ENCODE measurements at regions not wholly inside any gene's neighbourhood (a gene's known extent, or its start where the extent isn't known, plus 50 kb on each side); places are given as distances from the start of the nearest gene placed in this dataset.

GRCh38 chr11:128201801-128202200 is 385.6 kb downstream of the ETS1 start:
- TF ChIP-seq SMAD1 (IDR thresholded peaks at IDR 0.05; ENCODE audit: low read depth, partially characterized antibody) (no peak), CTCF (IDR thresholded peaks at IDR 0.05 in 2 of 3, conservative IDR thresholded peaks at IDR 0.05 in 1 of 3; ENCODE audit: control insufficient read depth in 2 of 3, extremely low read depth in 1 of 3, insufficient read depth in 1 of 3, low read depth in 3 of 3, low read length in 3 of 3) (no peak), CEBPZ (IDR thresholded peaks at IDR 0.05; ENCODE audit: low read depth, low read length) (no peak), ZBTB40 (IDR thresholded peaks at IDR 0.05; ENCODE audit: borderline replicate concordance) (no peak), SRF (IDR thresholded peaks at IDR 0.05; ENCODE audit: low read depth in 2 of 2, low read length in 2 of 2) (no peak), RCOR1 (conservative IDR thresholded peaks at IDR 0.05; ENCODE audit: low read depth, low read length) (no peak), RUNX3 (IDR thresholded peaks at IDR 0.05; ENCODE audit: low read length) (no peak), REST (IDR thresholded peaks at IDR 0.05; ENCODE audit: low read depth, low read length) (no peak), POLR2AphosphoS5 (IDR thresholded peaks at IDR 0.05; ENCODE audit: low read length) (no peak), SIX5 (IDR thresholded peaks at IDR 0.05; ENCODE audit: low read depth, low read length, severe bottlenecking) (no peak), TAF1 (IDR thresholded peaks at IDR 0.05; ENCODE audit: borderline replicate concordance, low read depth, low read length) (no peak), EGR1 (IDR thresholded peaks at IDR 0.05; ENCODE audit: borderline replicate concordance in 1 of 2, low read depth in 2 of 2, low read length in 2 of 2) (no peak), RFX5 (IDR thresholded peaks at IDR 0.05; ENCODE audit: low read depth, low read length) (no peak)
- TF ChIP-seq, protein P1, sequence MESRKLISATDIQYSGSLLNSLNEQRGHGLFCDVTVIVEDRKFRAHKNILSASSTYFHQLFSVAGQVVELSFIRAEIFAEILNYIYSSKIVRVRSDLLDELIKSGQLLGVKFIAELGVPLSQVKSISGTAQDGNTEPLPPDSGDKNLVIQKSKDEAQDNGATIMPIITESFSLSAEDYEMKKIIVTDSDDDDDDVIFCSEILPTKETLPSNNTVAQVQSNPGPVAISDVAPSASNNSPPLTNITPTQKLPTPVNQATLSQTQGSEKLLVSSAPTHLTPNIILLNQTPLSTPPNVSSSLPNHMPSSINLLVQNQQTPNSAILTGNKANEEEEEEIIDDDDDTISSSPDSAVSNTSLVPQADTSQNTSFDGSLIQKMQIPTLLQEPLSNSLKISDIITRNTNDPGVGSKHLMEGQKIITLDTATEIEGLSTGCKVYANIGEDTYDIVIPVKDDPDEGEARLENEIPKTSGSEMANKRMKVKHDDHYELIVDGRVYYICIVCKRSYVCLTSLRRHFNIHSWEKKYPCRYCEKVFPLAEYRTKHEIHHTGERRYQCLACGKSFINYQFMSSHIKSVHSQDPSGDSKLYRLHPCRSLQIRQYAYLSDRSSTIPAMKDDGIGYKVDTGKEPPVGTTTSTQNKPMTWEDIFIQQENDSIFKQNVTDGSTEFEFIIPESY (IDR thresholded peaks at IDR 0.05): no peak

Data from GM12878 (cell line).